DMS114 treated with DMSO at 0.1 percent for 48 hours (cell line): ENCODE measurements at regions not wholly inside any gene's neighbourhood (a gene's known extent, or its start where the extent isn't known, plus 50 kb on each side); places are given as distances from the start of the nearest gene placed in this dataset.

Source experiments
- DNase-seq: peaks from one replicate; lab custom pipeline; 2025; ENCODE audit not compliant: unreplicated experiment; lab: John Stamatoyannopoulos, UW

DNA sequence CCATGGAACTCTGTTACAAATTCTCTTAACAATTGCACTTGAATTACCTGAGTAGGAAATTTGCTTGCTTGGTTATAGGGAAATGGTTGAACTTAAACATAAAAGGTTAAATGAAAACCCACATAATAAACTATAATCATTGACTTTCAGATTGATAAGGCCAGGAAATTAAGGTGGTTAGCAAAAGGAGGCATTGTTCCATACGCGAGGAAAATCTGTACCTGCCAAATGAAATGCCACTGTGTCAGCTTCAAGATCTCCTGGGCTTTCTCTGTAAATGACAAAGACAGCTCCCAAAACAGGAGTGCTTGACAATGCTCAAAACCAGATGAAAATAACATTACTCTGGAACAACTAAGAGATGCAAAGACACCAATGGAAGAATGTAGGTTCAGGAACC, 125.5 kb upstream of the KLF3 start:
- no peak for DNase-seq

DNA sequence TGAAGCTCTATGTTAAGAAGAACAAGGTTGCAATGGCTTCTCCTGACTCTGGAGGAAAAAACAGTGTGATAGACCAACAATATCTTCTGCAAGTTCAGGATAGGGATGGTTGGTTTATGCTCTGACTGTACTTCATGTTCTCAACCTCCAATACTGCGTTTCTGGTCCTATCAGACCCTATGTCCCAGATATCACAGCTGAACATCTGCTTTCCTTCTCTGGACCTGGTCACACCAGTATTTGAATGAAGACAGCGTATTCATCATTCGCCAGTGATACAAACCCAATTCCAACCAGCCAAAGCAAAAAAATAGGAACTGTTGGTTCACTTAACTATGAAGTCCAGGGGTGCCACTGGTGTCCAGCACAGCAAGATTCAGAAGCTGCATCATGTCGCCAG, 124.5 kb upstream of the KLF3 start:
- DNase-seq, result no peak

DNA sequence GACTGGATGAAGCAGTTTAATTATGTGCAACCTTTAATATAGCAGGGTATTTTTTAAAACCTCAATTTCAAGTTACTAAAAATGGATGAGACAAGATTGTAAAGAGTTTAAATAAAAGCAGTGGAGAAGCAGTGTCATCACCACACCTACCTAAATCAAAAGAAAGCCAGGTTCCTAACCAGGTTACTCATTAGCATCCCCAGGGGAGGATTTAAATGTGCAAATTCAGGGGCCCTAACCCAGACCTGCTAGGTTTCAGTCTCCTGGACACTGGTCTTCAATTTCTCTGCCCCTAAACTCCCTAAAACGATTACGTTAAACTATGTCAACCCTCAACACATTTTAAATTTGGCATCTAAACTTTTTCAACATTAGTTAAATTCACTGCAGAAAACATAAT, 116.9 kb upstream of the KLF3 start:
- DNase-seq, result no peak

DNA sequence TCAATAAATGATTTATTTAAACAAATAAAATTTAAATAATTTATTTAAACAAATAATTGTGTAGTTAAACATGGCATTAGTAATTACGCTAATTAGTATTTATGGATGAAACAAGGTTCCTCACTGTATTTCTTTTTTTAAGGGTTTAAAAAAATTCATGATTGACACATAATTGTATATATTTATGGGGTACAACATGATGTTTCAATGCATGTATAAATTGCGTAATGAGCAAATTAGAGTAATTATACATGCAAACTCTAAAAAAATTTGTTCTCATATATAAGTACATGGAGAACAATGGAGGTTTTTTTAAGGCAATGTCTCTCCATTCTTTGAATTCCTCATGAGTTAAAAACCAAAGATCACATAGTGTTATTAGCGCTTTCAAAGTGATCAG, 115.7 kb upstream of the KLF3 start:
- no peak for DNase-seq

DNA sequence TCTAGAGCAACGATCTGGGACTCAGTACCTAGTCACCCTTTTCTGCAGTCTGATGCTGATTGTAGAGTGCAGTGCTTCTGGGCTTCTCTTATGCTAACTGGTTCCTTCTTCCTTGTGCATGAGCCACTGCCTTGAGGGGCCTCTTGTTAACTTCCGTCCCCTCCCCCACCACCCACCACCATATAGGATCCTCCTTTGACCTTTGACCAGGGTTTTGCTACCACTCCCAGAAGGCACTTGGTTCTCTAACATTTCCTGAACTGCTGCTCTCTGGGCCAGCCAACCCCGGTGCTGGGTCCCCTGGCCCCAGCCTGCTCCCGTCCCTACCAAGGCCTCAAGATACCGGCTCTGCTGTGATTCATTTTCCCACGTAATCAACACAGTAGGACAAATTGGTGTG, 104.6 kb upstream of the KLF3 start:
- DNase-seq, result no peak

DNA sequence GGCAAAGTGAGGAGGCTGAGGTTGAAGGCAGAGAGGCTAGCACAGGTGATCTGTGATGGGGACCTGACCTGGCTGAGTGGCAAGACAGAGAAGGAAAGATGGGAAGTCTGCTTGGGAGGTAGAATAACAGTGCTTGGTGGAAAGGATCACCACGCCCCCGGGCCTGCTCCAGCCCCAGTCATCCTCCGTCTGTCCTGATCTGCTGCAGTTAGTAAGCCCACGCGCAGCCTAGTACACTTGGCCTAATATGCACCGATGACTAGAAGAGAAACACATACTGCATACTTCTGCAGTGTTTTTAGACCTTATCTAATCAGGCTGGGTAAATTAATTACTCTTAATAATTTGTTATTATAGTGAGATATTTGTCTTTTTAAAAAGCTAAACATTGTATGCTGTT, 103.7 kb upstream of the KLF3 start:
- no peak for DNase-seq

DNA sequence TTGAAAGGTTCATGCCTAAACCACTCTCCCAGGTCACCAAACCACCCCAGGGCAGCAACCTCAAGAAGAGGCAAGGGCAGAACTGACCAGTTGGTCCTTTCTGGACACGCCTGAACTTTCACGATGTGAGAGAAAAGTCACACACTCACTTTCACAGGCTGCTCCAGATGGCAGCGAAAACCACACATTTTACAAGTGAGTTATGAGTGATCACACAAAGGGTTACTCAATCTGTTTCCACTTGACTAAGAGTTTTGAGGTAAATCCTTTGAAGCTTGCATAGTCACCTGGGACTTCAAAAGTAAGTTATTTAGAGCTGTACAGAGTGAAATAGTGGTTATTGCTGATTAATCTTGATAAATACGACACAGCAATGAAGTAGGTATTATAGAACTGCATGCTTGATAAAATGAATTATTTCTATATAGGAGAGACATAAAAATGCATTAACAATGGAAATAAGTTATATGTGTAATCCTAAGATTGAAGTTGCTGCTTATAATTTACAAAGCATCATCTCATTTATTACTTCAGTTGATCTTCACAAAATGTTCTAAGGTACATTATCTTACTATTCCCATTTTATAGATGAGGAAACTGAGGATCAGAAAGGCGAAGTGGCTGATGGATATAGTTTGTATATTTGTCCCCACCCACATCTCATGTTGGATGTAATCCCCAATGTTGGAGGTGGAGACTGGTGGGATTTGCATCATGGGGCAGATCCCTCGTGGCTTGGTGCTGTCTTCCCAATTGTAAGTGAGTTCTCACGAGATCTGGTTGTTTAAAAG, 103.0 kb upstream of the KLF3 start:
- no peak for DNase-seq

DNA sequence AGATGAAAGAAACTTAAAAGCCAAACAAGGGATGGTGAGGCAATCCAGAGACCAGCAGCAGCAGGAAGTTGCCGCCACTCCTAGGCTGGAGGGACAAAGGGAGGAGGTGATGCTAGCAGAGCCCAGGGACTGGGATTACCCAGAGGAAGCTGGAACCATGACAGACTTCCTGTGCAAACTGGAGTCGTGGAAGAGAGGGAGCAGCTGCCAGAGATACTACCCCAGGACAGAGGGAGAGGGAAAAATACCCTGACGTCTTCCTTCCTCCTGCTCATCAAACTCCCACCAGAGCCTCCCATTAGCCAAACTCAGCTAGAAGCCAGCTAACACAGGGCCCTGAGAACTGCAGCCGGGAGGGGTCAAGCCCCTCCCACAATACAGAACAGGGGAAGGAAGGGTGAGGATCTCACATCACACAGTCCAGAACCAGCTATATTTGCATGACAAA, 101.2 kb upstream of the KLF3 start:
- no peak for DNase-seq

DNA sequence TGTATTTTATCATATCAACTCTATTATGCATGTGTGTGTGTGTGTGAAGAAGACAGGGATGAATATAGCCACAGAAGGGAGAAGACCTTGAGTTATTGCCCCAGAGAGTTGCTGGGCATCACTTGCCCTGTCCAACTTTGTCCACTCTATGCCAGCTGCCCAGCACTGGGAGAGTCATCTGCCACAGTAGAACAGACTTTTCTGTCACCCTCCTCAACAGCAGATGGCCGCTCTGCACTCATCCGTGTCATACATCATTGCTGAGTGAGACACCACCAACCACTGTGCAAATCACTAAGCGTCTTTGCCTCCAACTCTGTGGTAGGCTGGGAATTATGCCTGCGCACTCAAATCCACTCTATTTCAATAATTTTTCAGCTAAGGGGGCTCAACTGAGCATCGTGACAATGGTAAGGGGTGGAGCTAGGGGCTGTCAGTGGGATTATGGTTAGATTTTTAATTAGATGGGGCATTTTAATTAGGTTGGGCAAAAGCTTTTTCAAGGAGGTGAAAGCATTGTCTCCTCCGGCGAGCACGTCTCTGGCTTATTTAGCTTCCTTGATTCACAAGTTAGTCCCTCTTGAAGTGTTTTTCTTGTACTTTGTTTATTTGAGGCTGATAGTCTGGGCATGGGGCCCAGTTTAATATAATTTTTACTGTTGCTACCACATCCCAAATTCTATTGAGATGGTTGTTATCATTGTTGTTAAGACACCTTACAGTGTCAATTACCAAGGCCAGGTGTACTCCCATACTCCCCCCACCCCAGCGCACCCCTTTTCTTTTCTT, 100.1 kb upstream of the KLF3 start:
- no peak for DNase-seq

DNA sequence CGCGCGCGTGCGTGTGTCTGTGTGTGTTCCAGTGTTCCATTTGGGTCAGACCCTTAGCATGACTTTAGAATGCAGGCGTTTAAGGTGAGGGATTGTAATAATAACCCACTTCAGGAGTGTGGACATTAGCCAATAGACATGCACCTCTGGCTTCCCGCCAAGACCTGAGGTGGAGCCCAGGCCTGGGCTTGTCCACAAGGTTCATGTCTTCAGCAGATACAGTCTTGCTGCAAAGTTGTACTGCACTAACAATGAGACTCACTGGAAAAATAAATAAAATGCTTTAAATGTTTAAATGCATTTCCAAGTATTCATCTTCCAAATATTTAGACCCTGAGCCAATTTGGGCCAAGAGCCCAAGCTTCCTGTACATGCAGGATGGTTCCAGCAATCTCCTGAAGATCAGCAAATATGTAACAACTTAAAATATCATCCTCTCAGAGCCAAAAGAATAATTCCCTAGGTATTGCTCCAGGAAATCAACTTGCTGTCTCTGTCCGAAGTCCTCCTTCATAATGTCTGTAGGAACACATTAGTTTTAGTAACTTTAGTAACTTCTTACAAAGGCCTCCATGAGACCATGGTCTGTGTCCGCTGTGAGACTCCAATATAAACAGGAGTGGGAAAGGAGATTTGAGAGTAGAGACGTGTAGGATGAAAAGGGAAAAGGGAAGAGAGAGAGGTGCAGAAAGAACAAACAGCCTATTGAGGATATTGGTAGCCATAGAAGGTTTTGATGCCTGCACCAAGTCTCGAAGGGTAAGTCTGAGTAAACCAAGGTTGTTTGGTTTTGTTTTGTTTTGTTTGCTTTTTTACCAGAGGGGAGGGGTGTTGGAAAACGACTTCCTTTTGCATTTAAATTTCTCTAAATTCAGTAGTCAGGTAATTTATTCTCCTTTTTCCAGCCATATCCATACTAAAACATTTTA, 98.5 kb upstream of the KLF3 start:
- no peak for DNase-seq

DNA sequence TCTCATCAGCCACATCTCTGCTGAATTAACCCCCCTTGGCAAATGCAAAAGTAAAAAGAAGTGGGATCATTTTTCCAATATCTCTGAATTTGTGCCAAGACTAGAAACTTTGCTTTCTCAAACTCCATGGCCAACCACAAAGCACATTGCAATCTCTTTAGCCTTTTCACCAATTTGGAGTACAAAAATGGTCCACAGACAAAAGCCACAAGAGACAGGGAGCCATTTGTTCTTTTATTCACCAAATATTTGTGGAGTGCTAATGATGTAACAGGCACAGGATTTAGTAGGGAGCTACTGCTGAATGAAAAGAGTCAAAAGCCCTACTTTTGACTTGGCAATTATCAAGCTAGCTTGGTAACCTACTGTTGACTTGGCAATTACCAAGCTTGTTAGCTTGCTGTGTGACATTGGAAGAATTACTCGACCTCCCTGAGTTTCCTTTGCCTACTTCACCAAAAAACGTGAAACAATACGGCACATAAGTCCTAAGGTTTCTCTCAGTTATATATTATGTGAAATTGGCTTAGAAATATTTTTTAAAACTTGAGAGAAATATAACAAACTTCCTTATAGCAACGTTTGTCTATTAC, 97.1 kb upstream of the KLF3 start:
- no peak for DNase-seq

DNA sequence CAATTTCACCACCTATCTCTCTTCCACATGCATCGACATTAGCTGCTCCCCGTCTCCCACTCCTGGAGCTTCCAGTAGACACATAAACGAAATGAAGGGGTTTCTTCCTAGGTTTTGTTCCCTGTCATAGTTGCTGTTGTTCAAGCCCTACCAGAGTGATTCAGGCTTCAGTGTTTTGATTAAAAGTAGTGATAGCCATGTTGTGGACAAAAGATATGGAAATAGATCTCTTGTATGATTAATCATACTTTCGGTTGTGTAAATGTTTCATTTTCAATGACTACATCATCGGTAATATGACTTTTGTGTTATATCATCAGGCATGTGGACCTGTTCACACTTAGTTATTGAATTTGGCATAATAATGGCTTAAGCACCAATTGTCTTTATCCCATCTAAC, 96.5 kb upstream of the KLF3 start:
- no peak for DNase-seq

DNA sequence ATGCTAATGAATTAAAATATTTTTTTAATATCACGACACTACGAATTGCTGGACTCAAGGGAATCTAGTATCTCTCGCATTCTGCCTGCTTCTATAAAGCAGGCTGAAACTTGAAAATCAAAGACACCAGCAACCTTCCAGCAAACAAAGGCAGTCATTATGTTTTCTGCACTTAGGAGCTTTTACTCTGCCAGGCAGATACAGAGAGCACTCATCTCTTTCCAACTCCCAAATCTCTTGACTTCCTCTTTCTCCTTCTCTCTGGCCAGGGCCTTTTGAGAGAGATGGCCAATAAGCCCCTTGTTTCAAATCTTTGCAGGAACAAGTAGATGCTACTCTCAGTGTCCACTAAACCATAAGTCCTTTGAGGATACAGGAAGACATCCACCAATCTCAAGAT, 95.2 kb upstream of the KLF3 start:
- no peak for DNase-seq

DNA sequence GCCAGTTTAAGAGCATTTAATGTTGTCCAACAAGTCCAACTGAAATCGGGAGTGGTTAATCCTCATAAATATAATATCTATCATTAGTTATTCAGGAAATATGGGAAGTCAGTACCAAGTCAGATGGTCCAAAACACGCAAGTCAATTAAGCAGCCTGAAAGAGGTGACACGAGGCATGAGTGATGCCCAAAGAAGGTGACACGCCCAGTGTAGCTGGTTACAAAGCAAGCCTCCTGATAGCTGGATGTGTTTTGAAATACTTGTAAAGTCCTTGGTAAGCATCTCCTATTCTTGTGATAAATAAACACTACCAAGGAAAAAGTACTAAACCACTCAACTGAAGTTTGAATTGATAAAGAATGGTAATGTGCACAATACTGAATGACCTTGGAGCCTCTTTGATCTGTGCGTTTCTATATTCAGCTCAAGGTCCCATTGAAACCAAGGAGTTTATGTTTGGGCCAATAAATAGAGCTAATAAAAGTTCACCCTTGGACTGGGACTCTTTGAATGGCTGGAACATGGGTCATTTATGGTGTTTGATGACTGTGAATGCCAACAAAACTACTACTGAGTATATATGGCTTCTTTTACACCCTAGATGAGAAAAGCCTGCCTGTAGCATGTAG, 93.2 kb upstream of the KLF3 start:
- DNase-seq, result no peak

DNA sequence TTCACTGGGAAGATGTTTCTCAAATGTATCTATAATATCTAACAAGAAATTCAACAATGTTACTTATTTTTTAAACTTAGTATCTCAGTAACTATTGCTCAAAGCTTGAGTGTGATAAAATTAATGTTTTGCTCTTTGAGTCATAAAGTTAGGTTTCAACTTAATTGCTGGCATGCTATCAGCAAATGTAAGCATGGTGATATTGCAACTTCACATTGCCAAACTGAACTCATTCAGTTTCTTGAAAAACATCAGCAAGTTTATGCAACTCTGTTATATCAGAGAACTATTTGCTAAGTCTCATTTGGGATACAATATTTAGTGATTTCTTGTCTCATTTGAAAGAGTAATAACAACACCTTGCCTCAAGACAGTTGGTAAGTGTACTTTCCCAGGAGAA, 91.2 kb upstream of the KLF3 start:
- DNase-seq, result no peak

DNA sequence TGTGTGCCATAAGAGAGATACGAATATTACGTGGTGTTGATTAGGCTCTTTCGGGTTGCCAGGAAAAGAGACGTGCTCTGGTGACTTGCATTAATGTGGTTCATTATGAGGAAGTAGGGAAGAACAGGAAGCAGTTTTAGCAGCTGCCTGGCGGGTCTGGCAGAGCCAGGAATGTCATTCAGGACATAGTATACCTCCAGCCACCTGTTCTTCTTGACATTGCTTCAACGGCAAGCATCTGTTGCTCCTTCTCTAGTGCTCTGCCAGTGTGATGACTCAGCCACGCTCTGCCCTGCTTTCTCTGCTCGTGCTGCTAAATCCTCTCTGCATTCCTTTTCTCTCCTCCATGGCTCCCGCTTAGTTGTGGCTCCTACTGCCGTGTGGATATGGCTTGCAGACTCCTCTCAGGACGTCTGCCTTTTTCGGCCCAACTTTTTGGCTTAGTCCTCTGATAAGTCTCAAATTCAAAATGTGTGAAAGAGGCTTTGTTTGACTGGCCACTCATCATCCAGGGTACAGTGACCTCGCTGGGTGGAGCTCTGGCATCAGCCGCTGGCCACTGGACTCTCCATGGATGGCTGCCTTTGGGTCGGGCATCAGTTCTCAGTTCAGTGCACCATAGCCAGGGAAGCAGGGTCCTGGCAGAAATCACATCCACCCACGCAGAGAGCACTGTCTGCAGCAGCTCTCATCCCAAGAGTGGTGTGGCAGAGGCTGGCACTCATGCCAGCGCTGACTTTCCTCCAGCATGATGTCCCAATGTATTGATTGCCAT, 89.3 kb upstream of the KLF3 start:
- DNase-seq, result no peak

DNA sequence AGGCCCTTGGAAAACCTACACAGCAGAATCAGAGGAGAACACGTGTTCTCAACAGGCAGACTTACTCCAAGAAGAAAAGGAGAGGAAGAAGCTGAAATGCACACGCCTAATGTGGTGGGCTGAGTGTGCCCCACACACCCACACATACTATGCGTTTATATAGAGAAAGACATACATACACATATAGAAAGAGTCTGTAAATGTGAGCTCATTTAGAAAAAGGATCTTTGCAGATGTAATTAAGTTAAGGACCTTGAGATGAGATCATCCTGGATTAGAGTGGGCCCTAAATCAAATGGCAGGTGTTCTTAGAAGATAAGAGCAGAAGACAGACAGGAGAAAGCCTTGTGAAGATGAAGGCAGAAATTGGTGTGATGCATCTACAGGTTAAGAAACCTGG, 87.2 kb upstream of the KLF3 start:
- DNase-seq, result no peak

DNA sequence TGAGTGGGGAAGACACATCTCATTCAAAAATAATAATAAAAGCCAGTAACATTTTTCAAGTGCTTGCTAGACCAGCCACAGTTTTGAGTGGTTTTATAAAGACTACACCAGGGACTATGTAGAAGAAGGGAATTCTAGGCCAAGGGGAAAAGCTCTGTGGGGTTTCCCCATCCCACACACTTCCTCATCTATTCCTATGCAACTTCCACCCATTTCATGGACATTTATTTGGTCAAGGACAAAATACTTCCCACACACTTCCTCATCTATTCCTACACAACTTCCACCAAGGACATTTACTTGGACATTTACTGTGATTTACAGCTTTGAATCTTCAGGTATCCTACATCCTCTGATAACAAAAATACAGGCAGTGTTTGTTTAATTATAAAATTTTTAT, 86.5 kb upstream of the KLF3 start:
- DNase-seq, result no peak

DNA sequence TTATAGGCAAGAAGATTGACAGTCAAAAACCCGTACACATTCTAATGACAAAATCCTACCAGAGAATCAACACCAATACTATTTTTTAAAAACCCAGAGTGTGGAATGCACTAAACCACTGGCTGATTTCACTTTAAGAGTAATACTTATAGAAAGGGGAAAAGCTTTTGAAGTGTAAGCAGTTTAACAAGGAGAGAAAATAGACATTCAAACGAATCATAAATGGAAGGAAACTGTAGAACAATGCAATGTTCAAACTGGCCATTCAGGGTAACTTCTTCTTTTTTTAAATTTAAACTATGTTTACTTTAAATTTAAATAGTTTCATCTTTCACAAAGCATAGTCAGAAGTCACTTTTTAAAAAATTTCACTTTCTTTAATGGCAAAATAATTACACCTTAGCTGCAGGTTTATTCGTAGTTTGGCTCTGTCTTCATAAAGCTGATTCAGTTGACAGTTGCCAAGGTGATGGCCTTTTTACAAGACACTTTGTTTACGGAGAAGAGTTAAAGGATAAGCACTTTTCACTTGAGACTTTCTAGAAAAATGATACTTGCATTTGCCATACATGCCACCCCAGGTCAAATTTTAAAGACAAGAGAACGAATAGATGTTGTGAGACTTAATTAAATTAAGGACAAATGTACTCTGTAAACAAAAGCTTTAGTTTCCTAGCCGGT, 82.4 kb upstream of the KLF3 start:
- no peak for DNase-seq
